HG02759 (cell line): ENCODE measurements at regions not wholly inside any gene's neighbourhood (a gene's known extent, or its start where the extent isn't known, plus 50 kb on each side); places are given as distances from the start of the nearest gene placed in this dataset.

Source experiments
- ATAC-seq: cut with Tn5 transposase; IDR thresholded peaks from one replicate; pipeline ENCODE4 v1.9.1; 2021; ENCODE audit warnings: mild to moderate bottlenecking, moderate library complexity; ENCODE audit not compliant: unreplicated experiment

GRCh38 chr10:31081937-31082840 is 50.5 kb upstream of the ZNF438 start:
- ATAC-seq, result no peak

DNA sequence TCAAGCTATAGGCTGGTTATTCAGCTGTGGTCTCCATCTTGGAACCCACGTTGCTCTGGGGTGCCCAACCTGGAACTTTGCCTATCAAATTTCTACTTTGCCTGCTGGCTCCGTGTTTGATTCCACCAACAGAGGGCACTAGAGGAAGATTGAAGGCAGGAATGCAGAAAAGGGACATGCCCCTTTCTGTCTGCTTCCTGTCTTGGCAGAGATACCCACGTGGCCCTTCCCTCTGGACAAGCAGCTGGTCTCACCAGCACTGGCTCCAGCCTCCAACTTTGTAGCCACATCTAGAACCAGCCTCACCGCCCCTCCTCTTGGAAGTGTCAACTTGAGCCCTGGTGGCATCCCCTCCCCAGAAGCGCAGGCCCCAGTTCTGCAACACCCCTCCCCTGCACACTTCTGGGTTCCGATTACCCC is 52.1 kb upstream of the ZNF438 start:
- no peak for ATAC-seq

- ATAC-seq, result no peak
Observed at GRCh38 chr10:31087011-31087410, 55.3 kb upstream of the ZNF438 start.

DNA sequence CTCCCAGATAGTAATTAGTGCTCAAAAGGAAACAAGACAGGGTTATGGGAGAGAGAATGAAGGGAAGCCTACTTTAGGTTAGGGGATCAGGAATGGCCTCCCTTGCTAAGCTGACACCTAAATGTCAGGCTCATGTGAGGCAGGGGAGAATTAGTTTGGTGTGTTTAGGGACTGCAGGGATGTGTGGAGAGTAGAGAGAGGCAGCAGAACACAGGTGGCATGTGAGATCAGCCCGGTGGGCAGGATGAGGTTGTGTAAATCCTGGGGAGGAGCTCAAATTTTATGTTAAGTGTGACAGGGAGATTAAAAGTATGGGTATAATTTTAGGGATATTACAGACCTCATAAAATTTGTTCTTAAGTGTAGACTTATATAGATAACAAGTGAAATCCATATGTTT is 56.2 kb upstream of the ZNF438 start:
- no peak for ATAC-seq

GRCh38 chr10:31090894-31091607 is 59.4 kb upstream of the ZNF438 start:
- ATAC-seq, result no peak

DNA sequence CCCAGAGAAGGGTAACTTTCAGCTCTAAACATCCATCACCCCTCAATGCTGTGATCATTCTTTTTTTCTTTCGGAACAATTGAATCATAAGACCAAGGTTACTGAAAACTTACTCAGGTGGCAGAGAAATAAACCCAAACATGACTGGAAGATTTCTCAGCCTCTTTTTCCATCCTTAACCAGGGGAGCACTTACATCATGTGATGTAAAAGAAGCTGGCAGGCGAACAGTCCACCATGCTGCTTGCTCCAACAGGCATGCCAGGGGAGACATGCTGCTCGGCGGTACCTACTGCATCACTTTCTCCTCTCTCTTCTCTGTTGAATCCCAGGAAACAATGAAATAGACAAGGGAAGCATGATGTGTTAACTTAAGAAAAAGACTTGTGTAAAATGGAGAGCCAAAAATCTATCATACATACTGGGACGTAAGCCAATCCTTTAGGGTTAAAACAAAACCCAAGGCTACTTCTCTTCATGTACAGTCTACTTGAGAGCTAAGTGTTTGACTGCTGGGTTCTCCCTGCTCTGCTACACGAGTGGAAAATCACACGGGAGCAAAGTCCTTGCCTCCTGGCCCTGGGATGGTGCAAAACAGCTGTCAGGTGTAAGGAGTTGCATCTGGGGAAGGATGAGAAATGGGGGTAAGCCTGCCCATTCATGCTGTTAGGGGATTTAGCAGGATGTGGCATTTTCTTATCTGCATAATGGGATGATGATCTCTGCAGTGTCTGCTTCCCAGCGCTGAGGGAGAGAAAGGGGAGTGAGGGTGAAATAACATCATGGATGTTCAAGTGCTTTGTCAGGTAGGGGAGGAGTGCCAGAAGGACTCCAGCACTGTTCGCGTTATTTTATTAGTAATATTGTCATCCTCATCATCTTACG is 64.3 kb upstream of the ZNF438 start:
- no peak for ATAC-seq

- ATAC-seq, result no peak
Observed at GRCh38 chr10:31098046-31098445, 66.4 kb upstream of the ZNF438 start.

- no peak for ATAC-seq
Observed at GRCh38 chr10:31099094-31099493, 67.4 kb upstream of the ZNF438 start.

- ATAC-seq, result no peak
Observed at GRCh38 chr10:31099664-31100063, 68.0 kb upstream of the ZNF438 start.

GRCh38 chr10:31100115-31100601 is 68.5 kb upstream of the ZNF438 start:
- ATAC-seq, result no peak

- no peak for ATAC-seq
Observed at GRCh38 chr10:31100662-31101061, 69.0 kb upstream of the ZNF438 start.

DNA sequence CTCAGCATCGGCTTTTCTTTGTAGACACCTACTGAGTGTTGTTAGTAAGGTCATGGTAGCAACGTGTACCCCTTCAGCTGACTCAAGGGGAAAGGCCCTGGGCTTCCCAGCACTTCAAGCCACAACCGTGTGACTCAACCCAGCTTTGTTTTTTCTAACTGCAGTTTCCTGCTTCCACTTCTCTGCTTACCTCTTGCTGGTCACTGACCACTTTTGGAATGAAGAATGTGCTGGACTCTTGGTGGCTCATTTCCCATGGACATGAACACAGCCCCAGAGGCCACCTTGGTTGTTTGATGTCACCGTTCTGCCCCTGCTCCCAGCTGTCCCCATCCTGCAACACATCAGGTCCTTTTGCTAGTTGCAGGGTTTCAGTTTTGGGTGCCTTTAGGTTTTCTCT is 69.5 kb upstream of the ZNF438 start:
- ATAC-seq, result peak; percentile 82

- no peak for ATAC-seq
Observed at GRCh38 chr10:31102421-31102820, 70.8 kb upstream of the ZNF438 start.

GRCh38 chr10:31103112-31103511 is 71.4 kb upstream of the ZNF438 start:
- ATAC-seq, result no peak

DNA sequence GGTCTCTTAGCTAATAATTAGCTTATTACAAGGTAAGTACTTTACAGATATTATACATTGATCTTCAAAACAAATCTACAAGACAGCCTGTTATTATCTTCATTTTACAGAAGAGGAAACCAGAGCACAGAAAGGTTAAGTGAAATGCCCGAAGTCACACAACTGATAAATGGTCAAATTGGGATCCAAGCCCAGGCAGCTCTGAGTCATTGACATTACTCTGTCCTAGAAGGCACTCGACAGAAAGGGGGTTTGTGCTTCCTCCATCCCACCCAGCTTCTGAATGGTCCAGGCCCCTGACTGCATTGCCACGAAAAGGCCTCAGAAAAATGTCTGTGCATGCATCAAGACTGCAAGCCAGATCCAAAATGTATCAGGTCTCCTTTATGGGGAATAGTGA is 81.3 kb upstream of the ZNF438 start:
- ATAC-seq, result no peak

- no peak for ATAC-seq
Observed at GRCh38 chr10:31116226-31116625, 84.6 kb upstream of the ZNF438 start.

DNA sequence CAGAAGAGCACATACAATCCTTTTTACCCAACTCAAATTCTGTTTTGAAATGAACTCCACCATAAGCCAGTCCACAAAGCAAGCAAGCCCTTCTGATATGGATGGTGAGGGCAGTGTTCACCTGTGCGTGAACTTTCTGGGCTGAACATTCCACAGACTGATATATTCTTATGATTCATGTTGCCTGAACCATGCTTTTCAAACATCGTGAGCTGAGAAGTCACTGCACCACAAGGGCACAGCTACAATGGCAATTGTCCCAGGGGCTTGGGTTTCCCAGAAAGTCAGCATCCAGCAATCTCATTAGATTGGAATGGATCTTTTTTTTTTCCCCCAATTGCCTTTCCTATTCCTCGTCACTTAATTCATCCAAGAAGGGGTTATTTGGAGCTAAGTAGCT is 86.9 kb upstream of the ZNF438 start:
- no peak for ATAC-seq

DNA sequence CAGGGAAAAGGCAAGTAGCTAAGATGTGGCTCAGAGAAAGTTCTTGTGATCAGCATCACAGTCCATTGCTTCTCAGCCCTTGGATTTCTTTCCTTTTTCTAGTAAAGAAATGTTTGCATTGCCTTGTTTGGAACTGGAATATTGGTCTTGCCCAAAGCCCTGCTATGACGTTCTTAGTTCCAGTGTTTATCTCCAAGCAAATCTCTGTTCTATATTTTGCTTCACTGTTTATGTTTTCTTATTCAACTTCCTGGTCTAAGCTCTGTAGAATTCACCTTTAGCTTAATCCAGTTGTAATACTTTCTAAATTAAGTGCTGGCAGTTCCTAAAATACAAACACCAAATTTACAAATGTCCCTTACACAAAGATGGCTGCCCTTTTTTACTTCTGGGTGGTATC is 88.7 kb upstream of the ZNF438 start:
- ATAC-seq, result no peak

GRCh38 chr10:31120961-31121685 is 89.5 kb upstream of the ZNF438 start:
- ATAC-seq, result no peak
